Activated T-helper 1 cell treated with Interleukin-2 at 50 U/mL for 16 hours (primary cell): ENCODE measurements at regions not wholly inside any gene's neighbourhood (a gene's known extent, or its start where the extent isn't known, plus 50 kb on each side); places are given as distances from the start of the nearest gene placed in this dataset.

Experiments used
- DNase-seq: peaks from one replicate; pipeline ENCODE4 v3.0.0-alpha.2; 2020; ENCODE audit warnings: low read depth

DNA sequence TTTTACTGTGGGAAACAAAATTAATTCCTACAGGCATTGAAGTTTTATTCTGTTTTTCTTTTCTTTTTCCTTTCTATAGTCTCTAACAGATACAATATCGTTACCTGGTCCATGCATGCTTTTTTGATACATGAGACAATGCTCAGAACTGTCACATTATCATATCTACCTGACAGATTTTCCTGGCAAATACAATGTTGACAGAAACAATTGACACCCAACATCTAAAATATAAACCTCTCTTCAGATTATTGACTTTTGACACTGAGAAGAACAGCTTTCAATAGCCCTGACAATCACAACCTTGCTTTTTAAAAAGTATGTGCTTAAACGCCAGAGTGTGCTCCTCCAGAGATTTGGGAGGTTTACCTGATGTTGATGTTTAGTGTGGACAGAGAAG, 2334.6 kb upstream of the WWC1 start:
- DNase-seq, result no peak

DNA sequence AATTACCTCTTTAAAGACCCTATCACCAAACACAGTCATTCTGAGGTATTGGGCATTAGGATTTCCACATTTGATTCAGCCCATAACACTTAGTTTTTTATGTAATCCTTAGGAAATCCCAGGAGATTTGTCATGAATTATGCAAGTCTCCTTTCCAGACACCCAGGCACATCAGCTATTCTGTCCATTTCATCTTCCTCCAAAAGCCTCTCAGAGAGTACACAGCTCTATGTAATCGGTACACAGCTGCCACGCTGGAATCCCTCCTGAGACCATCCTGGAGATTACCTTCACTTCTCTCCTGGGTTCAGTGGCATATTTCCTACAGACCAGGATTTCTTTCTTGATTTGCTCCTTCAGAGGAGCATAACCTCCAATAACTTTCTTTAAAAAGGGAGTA, 2309.8 kb upstream of the WWC1 start:
- DNase-seq, result no peak

DNA sequence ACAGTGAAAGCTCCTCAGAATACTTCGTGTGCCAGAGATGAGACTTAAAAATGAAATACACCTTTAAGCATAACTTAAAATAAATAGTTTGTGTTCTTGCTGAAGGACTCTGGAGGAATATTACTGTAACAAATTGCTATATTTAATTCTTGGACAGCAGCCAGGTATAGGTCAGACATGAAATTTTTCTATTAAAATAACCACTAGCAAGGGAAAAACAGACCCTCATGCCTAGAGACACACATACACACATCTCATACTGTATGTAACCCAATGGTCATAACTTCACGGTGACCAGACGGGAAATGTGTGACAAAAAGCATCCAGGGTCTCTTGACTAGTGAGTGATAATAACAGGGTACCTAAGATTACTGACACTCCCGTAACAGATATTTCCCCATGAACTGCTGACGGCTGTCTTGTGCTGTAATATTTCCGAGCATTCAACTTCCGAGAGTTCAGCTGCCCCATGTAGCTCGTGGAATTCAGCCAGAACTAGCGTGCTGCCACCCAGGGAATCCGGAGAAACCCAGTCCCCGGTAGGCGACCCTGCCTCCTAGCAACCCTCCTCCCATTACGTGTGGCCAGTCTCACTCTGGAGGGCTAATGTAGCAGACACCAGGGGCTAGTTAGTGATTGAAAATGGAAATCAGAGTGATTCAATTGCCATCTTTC, 2295.1 kb upstream of the WWC1 start:
- DNase-seq, result no peak

DNA sequence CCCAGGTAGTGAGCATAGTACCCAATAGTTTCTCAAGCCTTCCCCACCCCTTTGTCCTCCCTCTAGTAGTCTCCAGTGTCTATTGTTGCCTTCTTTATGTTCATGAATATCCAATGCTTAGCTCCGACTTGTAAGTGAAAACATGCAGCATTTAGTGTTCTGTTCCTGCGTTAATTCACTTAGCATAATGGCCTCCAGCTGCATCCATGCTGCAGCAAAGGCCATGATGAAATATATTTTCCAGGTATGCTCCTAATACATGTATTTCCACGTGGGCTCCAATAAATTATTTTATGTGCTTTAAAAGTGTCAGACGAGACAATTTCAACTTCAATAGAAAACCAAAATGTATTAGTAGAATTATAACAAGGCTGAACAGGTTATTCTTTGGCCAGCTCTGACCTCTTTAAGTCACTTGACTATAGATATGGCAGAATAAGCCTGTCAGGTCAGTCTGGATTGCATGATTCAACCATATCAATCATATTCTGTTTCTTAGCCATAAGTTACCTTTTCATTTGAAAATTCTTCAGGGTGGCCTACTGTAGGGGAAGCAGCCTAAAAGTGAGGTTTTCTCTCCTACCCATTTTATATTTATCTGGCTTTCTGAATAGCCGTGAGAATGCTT, 2291.6 kb upstream of the WWC1 start:
- no peak for DNase-seq

DNA sequence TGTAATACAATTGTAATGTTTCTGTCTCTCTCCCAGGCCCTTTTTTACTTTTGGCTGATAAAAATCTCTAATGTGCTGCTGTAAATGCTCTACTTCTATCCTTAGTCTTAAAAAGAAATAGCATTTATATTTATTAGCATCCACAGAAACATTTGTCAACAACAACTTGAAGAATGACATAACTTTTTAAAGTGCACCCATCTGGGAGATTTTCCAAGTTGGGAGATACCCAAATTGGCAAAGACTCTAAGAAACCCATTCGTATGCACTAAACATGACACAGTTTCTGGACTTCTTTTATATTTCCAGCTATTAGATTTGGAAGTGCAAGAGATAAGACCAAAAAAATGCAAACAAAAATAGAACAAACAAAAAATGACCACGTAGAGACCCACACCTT, 2287.4 kb upstream of the WWC1 start:
- DNase-seq, result no peak

DNA sequence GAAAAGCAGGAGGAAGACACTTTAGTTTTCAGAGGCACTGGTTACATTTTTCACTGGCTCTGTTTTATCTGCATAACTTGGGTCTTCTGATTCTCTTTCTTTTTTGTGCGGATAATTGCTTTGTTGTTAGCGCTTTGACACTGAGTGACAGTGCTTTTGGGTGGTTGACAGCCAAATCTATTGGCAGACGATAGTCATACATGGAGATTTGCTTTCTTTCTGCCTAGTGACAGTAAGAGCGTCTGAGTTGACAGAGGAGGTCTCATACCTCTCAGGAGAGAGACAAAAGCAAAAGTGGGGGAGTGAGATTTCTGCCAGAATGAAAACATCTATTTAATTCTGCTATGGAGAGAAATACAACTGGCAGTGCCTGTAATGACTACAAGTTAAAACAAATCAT, 2278.0 kb upstream of the WWC1 start:
- no peak for DNase-seq

DNA sequence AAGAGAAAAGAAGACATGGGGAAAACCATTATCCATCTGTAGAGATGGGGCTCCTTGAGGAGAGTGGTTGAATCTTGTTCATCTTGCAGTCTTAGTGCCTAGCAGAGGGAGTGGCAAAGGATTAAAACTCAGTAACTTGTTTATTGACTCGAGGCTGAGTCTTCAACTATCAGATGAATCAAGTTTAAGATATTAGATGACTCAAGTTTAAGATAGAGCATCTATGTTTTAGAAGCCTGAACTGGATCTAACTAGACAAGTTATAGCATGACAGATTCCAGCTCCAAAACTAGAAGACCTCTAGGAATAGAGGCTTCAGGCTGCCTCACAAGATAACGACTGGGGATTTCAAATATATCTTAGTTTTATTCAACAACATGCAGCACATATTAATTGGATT, 2277.2 kb upstream of the WWC1 start:
- no peak for DNase-seq

DNA sequence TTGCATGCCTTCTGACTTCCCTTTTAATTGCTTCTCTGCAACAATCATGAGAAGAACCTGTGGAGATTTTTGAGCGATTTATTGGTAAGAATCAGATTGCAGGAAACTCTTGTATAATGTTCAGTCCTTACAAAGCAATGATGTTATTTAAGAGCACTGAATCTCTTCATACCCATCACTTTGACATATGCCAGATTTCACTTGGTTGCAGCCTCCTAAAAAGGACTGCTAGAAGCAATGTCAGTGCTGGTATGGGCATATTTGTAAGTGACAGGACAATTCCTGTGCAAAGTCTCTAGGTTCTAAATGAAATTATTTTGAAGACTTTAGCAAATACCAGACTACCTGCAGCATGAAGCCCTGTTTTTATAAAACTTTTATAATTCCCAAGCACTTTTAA, 2272.7 kb upstream of the WWC1 start:
- DNase-seq, result no peak

DNA sequence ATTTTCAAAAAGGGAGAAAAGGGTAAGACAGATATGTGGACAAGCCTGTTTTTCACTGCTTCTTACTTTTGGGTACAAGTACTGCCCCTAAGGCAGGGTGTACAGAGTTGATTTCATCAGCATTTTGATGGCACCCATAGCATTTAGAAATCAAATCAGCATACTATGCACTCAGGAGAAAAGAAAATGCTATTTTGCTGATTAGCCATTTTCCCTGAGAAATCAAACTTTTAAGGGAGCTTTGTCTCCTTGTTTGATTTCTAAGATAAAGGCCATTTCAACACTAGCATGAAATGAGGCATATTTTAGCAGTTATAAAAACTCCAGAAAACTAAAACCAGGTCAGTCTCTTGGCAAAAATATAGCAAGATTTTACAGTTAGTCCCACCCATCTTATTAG, 2269.4 kb upstream of the WWC1 start:
- no peak for DNase-seq

DNA sequence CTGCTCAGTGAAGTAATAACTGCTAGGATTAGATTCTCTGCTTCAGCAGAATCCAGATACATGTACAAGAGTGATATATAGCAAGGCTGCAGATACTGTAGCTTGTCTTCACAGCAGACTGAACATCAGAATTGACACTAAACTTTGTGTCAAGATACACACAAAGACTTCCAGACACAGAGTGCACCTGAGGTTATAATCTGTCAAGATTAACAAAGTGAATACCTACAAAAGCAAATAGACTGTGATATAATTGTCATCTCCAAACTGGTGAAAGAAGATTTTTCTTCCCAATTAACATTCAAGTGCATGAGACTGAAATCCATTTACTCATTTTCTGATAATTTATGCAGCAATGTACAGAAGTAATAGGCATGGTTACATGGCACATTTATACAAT, 2266.5 kb upstream of the WWC1 start:
- no peak for DNase-seq

DNA sequence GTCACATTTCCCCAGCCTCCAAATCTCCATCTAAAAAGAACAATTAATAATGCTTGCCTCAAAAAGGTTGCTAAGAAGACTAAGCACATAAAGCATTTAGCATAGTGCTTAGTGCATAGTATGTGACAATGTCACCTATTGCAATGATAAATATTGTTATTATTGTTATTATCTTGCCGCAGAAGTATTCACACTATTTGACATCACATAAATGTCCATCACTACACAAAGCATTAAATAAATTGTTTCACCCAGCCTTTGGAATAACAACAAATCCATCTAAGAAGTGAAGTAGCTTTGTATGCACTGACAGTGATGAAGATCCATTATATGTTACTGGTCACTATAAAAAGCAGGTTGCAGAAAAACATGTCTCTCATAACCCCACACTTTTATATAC, 2263.9 kb upstream of the WWC1 start:
- DNase-seq, result no peak

DNA sequence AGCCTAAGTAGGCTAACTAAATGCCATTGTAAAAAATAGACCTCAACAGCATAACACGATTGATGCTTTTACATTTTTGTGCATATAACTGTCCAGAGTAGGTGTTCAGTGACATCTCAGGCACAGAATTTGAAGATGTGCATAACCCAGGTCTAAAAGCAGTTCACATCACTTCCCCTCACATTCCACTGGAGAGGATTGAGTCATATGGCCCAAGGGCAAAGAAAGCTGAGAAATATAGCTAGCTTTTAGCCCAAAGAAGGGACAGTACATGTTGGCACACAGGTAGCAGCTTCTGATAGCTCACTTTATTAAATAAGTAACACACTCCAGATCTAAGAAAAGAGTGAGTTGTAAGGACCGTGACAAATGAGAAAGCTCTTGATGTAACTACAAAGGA, 2259.5 kb upstream of the WWC1 start:
- no peak for DNase-seq

DNA sequence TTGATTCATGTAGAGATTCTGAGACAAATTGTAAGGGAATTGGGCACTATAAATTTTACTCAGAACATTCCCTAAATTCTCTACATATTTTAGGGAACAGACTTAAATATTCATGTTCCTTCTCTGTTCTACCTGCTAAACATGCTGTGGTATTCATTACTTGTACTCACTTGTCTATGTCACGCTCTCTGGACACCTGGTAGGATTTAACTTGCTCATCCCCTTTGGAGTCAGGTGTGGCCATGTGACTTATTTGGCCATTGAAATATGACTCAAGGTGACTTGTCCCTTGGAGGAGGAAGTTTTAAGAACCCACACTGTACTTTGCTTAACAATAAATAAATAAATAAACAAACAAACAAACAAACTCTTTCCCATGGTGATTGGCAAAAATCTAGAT, 2258.8 kb upstream of the WWC1 start:
- no peak for DNase-seq

DNA sequence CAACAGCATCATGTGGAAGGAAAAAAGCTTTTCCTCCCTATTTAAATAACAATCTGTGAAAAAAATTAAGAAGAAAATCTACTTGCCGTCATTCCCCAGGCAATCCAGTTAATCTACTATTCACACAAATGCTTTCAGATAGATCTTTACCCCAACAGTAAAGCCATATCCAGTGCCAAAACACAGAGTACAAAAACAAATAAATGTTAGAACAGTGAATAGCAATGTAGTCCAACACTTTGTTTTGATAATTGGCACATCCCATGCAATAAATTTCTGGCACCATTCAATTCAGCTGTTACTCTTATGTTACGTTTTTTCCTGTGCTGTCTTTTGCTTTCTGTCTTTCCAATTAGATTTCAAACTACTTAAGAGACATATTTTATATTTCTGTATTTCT, 2245.5 kb upstream of the WWC1 start:
- DNase-seq, result no peak

DNA sequence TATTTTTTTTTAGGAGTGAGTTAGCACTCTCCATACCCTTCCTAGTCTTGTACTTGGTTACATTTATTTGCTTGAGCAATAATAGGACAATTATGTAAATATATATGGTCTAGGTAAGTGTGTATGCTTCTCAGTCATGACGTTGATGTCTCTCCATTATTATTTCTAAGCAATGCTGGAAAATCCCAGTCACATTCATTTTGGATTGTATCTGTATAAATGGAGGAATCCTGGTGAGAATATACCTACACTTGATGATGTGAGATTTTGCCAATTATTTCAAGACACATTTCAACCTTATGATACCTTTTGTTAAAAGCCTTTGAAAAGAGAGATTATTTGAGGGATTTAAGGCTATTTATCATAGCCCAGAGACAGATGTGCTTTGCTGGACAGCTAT, 2244.5 kb upstream of the WWC1 start:
- no peak for DNase-seq

DNA sequence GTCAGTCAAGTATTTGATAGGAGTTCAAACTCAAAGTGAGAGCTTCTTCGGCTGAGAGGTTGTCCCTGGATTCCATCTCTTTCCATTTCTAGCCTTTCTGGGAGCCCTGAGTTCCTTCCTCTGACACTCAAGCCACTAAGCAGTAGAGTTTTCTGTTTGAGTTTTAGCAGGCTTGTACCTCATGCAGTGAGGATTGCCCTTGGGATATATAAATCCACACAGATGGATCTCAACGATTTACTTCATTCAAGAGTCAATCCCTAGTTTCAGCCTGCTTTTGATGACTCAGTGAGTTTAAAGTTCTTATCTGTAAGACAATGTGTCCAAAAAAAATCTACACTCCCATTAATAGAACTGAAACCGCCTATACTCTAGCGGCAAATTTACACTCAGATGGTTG, 2240.9 kb upstream of the WWC1 start:
- DNase-seq, result no peak

DNA sequence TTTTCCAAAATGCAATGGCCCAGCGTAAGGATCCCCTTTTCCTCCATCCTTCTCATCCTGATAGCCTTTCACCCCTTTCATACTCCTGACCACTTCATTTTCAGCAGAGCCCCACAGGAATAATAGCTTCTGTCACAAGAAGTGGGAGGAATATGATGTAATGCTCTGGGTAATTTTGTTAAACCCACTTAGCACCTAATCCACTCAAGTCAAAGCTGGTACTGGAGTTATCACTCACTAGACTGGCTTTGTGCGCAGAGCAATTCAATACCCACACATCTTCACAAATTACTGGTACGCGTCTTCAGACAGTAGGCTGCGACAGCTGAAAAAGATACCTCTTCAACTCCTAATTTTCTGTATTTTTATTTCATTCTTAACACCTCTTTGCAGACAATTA, 2232.8 kb upstream of the WWC1 start:
- DNase-seq, result no peak

DNA sequence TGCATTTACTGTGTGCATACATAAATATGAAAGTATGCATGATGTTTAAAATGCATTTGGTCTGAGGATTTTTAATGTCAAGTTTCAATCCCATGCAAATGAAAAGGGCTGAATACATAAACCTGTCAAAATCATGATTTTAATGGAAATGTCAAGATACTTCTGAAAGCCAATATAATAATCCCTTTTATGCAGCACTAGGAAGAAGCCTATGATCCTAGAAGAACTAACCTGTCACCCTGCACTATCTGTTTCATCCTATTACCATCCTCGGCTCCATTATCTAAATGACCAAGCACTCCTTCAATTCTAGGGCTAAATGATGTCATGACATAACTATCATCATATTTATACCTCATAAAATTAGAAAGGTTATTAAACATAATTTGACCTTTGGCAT, 2229.4 kb upstream of the WWC1 start:
- DNase-seq, result no peak

DNA sequence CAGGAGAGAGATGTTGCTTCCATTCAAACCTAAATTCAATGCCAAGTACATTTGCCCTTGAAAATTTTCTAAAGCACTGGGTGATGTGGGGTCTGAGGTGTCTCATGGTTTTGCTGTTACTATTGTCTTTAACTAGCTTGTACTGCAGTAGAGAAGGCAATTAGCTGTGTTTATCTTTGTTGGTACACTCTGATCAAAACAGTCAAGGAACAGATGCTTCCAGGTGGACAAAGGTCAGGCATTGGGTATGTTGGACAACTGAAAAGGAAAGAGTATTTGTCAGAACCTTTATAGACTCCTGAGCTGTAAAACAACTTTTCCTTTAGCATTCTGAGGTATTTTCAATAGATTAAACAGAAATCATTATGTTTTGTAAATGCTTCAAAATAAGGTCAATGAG, 2228.7 kb upstream of the WWC1 start:
- no peak for DNase-seq

DNA sequence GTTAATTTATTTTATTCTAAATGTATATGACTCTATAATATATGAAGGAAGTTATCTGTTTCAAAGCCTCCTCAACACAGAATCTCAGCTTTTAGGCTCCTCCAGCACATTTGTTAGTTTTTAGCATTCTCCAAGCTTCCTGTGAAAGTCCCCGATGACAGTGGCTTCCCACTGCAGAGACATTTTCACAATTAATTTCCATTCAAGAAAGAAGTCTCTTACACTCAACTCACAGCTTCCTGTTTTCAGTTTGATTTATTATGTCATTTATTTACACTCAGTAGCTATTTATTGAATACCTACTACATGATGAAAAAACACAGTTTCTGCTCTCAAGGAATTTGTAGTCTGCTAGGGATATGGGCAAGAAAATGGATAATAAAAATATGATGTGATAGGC, 2228.2 kb upstream of the WWC1 start:
- no peak for DNase-seq

DNA sequence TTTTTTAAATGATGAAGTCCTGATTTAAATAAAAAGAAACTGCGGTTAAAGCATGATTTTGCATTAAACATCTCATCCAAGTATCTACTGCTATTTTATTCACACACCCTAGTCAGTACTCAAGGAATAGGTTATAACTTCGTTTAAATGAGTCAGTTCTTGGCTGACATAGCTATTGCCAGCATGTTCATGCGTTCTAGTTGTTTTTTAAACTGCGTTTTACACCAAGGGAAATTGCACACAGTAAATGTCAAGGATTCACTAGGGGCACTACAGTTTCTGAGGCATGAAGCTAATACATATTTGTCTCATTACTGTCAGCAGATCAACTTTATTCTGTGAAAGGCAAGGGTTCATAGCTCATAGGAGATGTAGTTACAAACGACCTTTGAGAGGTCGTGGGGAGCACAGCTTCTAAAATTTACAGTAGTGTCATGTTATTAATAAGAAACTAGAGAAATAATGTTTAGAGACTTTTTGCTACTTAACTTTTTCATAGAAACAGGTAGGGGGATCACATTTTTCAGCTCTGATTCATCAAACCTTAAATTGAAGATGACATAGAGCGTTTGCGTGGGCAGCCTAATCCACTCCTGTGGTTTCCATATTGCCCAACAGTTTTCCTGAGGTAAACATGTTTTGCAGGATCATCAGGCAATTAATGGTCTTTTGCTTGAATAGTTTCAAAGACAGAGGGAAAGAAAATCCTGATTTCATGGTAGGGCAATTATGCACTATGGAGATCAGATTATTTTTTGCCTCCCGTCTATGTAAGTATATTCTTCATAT, 2222.7 kb upstream of the WWC1 start:
- DNase-seq, result no peak

DNA sequence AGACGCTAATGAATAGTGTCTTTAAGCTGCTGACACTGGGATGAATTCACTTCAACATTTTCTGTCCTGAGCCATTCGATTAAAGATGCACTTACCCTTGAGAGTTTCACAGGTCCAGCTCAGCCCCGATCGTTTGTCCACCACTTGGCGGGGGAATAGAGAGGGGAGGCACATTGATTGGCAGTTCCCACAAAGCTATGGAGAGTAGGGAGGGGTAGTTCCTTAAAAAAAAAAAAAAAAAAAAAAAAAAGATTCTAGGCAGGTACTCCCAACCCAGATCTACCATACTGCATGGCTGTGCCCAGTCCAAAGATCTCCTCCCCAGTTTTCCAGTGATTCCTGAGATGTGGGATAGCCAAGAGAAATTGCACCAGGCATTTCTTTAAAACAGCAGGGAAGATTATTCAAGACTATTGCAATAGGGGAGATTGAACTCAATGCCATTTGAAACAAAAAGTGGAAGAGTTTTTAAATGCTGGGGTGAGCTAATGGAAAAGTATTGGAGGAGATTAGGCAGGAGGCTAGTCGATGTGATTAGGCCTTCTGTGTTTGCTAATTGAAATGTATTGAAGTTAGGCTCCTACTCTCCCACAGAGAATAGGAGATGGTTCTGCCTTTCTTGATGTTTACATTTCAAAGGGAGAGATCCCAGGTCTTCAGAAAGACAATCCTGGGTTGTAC, 2217.4 kb upstream of the WWC1 start:
- DNase-seq, result no peak
